Thyroid gland (tissue), 4 donors: ENCODE measurements at regions not wholly inside any gene's neighbourhood (a gene's known extent, or its start where the extent isn't known, plus 50 kb on each side); places are given as distances from the start of the nearest gene placed in this dataset.

ENCODE experiments used
- CTCF ChIP-seq, 6 experiments: fragments of 200-600 bp in 3 of 6; fragments of 450-650 bp in 3 of 6; sonication (generic) in 3 of 6; IDR thresholded peaks; one replicate each; pipeline ENCODE4 v1.5.1; 2016 to 2019; ENCODE audit warnings: antibody characterized with exemption in 6 of 6, mild to moderate bottlenecking in 2 of 6, inconsistent platforms in 1 of 6, moderate library complexity in 1 of 6
- POLR2A ChIP-seq, 2 donors: fragments of 450-650 bp; IDR thresholded peaks; one replicate each; pipeline ENCODE4 v1.6.1; 2017; ENCODE audit warnings: antibody characterized with exemption in 2 of 2, mild to moderate bottlenecking in 2 of 2, moderate library complexity in 1 of 2

- TF ChIP-seq CTCF (IDR thresholded peaks at IDR 0.05) (no peak), POLR2A (IDR thresholded peaks at IDR 0.05) (no peak)
Observed at GRCh38 chr9:135277219-135278201, 190.0 kb downstream of the OLFM1 start.
